ENCODE measurements at regions not wholly inside any gene's neighbourhood (a gene's known extent, or its start where the extent isn't known, plus 50 kb on each side); places are given as distances from the start of the nearest gene placed in this dataset.

- no peak for TF ChIP-seq CTCF (IDR thresholded peaks at IDR 0.05; ENCODE audit: low read depth, low read length)
- TF ChIP-seq POLR2A (IDR thresholded peaks at IDR 0.05; ENCODE audit: extremely low read depth, insufficient read length) = no peak
- no peak for TF ChIP-seq MYC (IDR thresholded peaks at IDR 0.05; ENCODE audit: low read depth, low read length)
Measured at GRCh38 chr15:79775821-79776220, 121.0 kb downstream of the MTHFS start.
